ENCODE measurements at regions not wholly inside any gene's neighbourhood (a gene's known extent, or its start where the extent isn't known, plus 50 kb on each side); places are given as distances from the start of the nearest gene placed in this dataset.

DNA sequence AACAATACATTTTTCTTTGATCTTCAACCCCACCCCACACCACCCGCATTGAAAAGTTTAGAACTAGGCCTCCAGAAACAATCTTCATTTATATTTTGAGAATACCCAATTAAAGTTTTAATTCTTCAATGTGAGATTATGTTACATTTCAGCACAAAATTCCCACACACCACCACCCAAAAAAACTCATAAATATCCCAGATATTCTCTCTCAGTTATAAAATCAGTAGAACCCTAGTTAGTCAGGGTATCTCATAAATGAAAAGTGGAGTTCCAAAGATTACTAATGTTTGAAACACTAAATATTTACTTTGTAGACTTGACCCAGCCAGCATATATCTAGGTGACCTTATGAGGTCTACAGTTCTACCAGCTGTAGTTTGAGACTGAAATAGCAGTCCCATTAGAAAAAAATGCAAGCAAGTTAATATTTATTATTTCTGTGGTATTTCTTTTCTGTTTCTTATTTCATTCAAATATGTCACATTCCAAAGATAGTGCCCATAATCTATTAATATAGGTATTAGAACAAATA, 371.0 kb downstream of the TENT5A start:
- TF ChIP-seq POLR2A (IDR thresholded peaks at IDR 0.05; ENCODE audit: low read depth, low read length) (no peak), POLR2AphosphoS5 (IDR thresholded peaks at IDR 0.05; ENCODE audit: low read depth, low read length) (no peak), TAF1 (IDR thresholded peaks at IDR 0.05; ENCODE audit: borderline replicate concordance, low read depth, low read length) (no peak)
